ENCODE measurements at regions not wholly inside any gene's neighbourhood (a gene's known extent, or its start where the extent isn't known, plus 50 kb on each side); places are given as distances from the start of the nearest gene placed in this dataset.
"Not testable (repeated sequence)": the region's sequence is repeated elsewhere in the genome, so short reads cannot be mapped to it uniquely, and the experiment has no call there.

- no peak for DNase-seq (ENCODE audit: low read depth)
- no peak for TF ChIP-seq CTCF (IDR thresholded peaks at IDR 0.05; ENCODE audit: insufficient read depth, low read length)
- no peak overlapping the region for H3K4me3 ChIP-seq (ENCODE audit: low read depth, low read length)
Measured at GRCh38 chr3:5366746-5367145, 179.2 kb downstream of the EDEM1 start.

GRCh38 chr3:5371555-5371954, 184.0 kb downstream of the EDEM1 start:
- H3K4me3 ChIP-seq (ENCODE audit: low read depth, low read length); DNase-seq (ENCODE audit: low read depth): not testable (repeated sequence)

GRCh38 chr3:5376761-5377160, 189.3 kb downstream of the EDEM1 start:
- H3K4me3 ChIP-seq (ENCODE audit: low read depth, low read length): no peak overlapping the region
- no peak for TF ChIP-seq CTCF (IDR thresholded peaks at IDR 0.05; ENCODE audit: insufficient read depth, low read length)
- DNase-seq (ENCODE audit: low read depth): no peak

GRCh38 chr3:5379266-5379665, 191.8 kb downstream of the EDEM1 start:
- not testable (repeated sequence) for H3K4me3 ChIP-seq (ENCODE audit: low read depth, low read length)

GRCh38 chr3:5383486-5384263, 196.2 kb downstream of the EDEM1 start:
- not testable (repeated sequence) for DNase-seq (ENCODE audit: low read depth)

More at GRCh38 chr3:5379266-5379665, 191.8 kb downstream of the EDEM1 start:
- DNase-seq (ENCODE audit: low read depth): not testable (repeated sequence)

GRCh38 chr3:5384557-5385236, 197.2 kb downstream of the EDEM1 start:
- no peak for DNase-seq (ENCODE audit: low read depth)
- H3K4me3 ChIP-seq (ENCODE audit: low read depth, low read length): no peak overlapping the region
- TF ChIP-seq CTCF (IDR thresholded peaks at IDR 0.05; ENCODE audit: insufficient read depth, low read length): no peak

More at GRCh38 chr3:5383486-5384263, 196.2 kb downstream of the EDEM1 start:
- H3K4me3 ChIP-seq (ENCODE audit: low read depth, low read length): not testable (repeated sequence)

- DNase-seq (ENCODE audit: low read depth): no peak
- H3K4me3 ChIP-seq (ENCODE audit: low read depth, low read length): no peak overlapping the region
- no peak for TF ChIP-seq CTCF (IDR thresholded peaks at IDR 0.05; ENCODE audit: insufficient read depth, low read length)
Measured at GRCh38 chr3:5388091-5388490, 200.6 kb downstream of the EDEM1 start.

- DNase-seq (ENCODE audit: low read depth): no peak
- H3K4me3 ChIP-seq (ENCODE audit: low read depth, low read length): no peak overlapping the region
Measured at GRCh38 chr3:5389057-5389456, 201.6 kb downstream of the EDEM1 start.

More at GRCh38 chr3:5389057-5389456, 201.6 kb downstream of the EDEM1 start:
- no peak for TF ChIP-seq CTCF (IDR thresholded peaks at IDR 0.05; ENCODE audit: insufficient read depth, low read length)
